SKM-1 treated with dmso at 0.1 percent for 144 hours (cell line): ENCODE measurements at regions not wholly inside any gene's neighbourhood (a gene's known extent, or its start where the extent isn't known, plus 50 kb on each side); places are given as distances from the start of the nearest gene placed in this dataset.
"Not testable (repeated sequence)": the region's sequence is repeated elsewhere in the genome, so short reads cannot be mapped to it uniquely, and the experiment has no call there.

ENCODE experiments used
- DNase-seq: peaks from one replicate; lab custom pipeline; 2025; ENCODE audit not compliant: unreplicated experiment; lab: John Stamatoyannopoulos, UW

DNA sequence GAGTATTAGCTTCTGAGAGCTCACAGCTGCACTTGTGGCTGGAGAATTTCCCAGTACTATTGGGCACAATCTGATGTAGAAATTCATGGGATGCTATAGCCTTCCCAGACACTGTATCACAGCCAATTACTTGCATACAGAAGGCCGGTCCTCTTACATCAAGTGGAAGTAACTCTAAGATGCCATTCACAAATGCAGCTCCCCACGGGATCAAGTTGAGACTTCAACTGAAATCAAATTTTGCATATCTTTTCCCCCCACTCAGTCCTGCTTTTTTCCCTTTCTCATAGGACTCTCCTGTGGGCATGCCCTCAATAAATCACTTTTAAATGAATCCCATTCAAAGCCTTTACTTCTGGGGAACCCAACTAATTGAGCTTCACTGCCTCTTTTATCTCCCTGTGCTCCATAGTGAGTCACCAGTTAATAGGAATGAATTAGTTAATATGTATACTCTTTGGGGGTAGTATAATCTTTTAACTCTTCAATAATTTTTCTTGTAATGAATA is 1970.8 kb downstream of the OLFM4 start:
- no peak for DNase-seq

DNA sequence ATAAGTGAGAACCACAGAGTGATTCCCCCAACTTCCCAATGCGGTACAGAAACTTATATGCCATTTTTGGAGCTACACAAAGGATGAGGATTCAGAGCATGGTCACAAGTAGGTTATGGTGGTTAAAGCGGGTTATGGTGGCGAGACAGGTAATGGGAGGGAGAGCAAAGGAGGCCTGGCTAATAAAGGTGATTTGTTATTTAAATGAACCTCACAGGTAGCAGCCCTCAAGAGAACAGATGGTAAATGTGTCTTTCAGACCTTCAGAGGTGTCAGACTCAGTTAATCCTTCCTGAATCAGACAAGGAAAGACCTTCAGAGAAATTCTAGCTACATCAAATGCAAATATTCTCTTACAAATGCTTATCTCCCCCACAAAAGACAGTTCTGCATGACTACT is 1971.4 kb downstream of the OLFM4 start:
- DNase-seq = no peak

DNA sequence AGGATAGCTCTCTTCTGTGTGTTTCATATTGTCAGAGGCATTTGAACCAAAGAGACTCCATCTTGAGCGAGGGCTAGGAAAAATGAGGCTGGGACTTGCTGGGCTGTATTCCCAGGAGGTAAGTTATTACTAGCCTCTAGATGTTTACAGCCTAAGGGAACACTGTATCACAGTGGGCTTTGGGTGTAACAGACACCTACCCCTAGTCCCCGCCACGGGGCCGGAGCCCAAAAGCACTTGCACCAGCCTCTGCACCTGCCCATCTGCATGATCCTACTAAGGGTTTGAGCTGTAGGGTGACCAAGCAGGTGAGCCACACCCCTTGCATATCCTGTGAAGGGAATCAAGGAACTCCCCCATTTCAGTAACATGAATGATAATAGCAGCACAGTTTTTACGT is 1972.2 kb downstream of the OLFM4 start:
- DNase-seq = no peak

DNA sequence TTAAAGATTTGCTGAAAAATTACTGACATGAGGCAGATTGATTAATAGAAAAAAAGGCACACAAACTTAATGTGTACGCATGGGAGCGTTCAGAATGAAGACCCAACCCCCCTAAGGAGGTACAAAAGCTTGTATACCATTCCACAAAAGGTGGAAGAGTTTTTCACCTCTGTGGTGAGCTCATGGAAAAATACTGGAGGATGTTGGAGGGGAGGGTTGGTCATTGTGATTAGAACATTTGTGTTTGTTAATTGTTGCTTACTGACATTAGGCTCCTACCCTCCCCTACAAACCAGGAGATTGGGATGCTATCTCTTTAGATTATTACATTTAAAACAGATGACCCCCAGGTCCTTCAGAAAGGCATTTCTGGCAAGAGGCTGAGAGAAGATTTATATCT is 1973.3 kb downstream of the OLFM4 start:
- DNase-seq = no peak

DNA sequence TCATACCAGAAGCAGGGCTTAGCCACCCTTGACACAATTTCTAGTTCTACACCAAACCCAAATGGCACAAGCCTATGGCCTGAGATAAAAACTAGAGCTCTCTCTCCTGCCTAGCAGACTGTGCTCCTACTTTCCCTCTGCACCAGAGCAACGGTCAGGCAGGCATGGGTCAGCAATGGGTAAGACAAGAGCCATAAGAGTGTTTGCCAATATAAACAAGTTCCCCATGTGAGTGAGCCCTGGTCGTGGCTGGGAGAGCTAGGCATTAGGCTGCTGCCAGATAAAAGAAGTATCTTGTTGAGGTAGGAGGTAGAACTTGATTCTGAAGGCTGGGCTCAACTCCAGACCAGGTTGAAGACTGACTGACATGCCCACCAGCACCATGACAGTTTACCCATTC is 1979.1 kb downstream of the OLFM4 start:
- DNase-seq = no peak

DNA sequence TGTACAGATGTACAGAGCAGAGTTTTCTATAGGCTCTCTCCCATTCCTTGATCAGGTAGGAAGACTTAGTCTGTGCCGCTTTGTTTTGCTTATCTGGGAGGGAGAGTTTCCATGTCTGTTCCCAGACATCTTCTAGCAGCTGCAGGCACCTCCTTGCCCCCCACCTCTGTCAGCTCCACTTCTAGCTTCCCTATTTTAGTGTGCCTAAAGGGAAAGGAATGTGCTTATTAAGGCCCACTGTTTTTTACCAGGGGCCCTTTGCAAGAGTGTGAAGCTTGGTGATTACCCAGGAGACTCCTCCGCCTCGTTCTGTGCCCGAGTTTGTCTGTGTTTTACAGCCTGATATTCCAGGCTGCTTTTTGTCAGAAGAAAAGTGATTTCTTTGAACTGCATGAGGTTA is 1984.4 kb downstream of the OLFM4 start:
- DNase-seq = no peak

DNA sequence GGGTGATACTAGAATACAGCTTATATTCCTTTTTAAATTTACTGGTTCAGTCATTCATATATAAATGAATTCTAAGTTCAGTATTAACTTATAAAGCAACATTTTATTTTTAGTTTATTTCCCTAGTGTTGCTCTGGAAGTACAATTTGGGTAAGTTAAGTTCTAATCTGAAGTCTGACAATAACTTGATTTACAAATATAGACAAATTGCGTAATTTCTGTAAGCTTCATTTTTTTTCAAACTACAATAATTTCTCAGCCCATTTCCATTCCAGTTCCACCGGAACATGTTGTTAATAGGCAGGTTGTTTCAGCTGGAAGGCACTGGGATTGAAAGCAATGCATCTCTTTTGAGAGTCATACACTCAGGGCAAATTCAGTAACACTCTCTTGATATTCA is 2000.7 kb downstream of the OLFM4 start:
- DNase-seq = no peak

DNA sequence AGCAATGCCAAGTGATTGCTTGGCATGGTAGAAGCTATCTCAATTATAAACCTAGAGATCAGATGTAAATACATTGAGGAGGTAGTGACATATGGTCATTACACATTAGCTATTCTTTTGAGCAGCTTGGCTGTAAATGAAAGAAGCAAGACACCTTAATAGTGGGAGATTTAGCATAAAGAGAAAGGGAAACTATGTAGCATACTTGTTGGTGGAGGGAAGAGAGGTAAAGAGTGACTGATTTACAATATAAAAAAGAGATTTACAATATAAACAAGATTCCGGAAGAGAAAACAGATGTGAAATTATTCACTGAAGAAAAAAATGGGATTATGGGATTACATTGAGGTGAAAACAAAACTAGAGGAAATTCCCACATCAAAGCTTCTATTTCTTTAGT is 2009.6 kb downstream of the OLFM4 start:
- no peak for DNase-seq

DNA sequence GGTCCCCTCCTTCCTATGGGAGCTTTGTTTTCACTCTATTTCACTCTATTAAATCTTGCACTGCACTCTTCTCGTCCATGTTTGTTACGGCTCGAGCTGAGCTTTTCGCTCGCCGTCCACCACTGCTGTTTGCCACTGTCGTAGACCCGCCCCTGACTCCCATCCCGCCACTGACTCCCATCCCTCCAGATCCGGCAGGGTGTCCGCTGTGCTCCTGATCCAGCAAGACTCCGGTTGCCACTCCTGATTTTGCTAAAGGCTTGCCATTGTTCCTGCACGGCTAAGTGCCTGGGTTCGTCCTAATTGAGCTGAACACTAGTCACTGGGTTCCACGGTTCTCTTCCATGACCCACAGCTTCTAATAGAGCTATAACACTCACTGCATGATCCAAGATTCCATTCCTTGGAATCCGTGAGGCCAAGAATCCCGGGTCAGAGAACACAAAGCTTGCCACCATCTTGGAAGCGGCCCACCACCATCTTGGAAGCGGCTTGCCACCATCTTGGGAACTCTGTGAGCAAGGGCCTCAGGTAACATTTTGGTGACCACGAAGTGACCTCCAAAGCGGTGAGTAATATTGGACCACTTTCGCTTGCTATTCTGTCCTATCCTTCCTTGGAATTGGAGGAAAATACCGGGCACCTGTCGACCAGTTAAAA is 2025.4 kb downstream of the OLFM4 start:
- DNase-seq = not testable (repeated sequence)

DNA sequence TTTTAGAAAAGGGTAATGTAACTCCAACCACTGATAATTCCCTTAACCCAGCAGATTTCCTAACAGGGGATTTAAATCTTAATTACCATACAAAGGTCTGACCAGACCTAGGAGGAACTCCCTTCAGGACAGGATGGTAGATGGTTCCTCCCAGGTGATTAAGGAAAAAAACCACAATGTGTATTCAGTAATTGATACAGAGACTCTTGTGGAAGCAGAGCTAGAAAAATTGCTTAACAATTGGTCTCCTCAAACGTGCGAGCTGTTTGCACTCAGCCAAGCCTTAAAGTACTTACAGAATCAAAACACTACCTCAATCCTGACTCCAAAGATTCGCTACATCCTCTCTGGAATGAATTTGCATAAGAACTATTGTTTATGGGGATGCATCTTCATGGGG is 2027.1 kb downstream of the OLFM4 start:
- not testable (repeated sequence) for DNase-seq

DNA sequence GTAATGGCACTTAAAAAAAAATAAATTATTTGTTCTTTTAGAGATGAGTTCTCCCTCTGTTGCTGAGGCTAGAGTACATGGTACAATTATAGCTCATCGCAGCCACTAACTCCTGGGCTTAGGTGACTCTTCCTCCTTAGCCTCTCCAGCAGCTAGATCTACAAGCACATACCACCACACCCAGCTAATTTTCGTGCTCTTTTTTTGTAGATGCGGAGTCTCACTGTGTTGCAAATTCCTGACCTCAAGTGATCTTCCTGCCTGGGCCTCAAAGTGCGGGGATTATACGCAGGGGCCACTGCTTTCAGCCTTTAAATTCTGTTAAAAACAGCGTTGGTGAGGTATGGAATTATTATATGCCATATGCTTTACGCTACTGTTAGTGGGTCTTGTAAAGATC is 2034.0 kb downstream of the OLFM4 start:
- DNase-seq = no peak

DNA sequence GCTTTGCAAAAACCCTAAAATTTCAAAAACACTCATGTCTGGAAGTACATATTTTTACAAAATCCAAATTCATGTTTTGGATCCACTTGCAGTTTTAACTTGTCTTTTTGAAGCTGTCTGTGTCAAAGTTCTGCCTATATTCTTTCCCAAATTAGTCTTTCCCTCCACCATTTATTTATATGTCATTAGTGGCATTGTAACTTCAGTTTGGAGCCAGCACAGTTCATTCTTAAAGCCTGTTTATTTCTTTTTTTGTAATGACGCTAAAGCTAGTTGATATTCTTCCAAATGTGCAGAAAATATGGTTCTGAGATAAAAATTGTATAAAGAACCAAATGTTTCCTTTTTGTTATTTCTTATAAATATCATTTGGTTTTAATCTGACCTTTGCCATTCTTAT is 2039.3 kb downstream of the OLFM4 start:
- no peak for DNase-seq

DNA sequence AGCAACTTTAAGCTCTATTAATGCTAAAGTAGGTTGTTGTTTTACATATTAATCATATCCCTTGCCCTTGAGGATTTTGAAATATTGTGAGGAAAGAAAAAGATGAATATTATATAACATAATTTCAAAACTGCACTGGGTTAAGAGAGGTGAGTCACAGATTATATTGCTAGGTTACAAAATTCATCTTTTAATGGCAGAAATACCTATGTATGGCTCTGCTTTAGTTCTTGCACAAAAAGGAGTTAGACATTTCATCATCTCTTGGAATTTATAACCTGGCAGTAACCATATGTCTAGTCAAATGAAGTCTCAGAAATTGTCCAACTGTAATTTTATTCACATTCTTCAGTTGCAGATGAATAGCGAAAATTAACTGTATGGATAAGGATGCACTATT is 2041.1 kb downstream of the OLFM4 start:
- no peak for DNase-seq

DNA sequence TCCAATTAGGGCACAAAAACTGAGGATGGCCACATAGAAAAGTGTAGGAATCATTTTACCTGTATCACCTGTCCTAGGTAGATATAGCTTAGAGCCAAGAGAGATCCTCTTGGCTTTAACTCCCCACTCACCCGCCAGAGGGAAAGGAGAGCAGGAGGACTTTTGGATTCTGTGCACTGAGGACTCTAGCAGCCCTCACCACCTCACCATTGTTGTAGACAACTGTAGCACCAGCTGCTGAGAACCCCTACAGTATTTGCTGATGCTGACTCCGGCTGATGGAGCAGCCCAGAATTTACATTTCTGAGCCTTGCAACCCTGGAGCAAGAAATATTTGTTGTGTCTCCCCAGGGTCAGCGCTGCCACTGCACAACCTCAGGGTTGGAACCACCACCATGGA is 2044.4 kb downstream of the OLFM4 start:
- no peak for DNase-seq

DNA sequence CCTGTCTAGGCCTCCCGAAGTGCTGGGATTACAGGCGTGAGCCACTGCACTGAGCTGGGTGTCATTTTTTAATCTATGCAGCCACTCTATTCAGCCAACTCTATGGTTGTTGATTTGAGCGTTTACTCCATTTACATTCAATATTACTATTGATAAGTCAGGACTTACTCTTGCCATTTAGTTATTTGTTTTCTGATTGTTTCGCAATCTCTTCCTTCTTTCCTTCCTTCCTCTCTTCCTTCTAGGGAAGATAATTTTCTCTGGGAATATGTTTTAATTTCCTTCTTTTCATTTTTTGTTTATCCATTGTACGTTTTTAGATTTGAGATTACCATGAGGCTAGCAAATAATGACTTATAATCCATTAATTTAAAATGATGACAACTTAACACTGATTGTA is 2056.0 kb downstream of the OLFM4 start:
- DNase-seq = no peak

DNA sequence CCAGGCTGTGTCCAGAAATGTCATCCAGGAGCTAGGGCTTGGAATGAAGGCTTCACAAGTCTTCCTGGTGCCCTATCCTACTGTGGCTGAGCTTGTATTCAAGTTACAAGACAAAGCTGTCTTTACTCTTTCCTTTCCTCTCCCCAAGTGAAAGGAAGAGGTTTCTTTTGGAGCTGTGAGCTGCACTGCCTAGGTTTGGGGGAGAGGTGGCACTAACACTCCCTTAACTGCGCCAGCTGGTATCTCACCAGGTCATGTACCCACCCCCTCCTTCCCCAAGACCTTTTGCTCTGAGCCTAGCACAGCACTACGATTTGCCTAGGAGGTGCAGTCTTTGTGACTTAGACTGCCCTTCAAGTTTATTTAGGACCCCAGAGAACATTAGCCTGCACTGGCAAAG is 2053.6 kb upstream of the PRR20A start:
- DNase-seq = no peak

DNA sequence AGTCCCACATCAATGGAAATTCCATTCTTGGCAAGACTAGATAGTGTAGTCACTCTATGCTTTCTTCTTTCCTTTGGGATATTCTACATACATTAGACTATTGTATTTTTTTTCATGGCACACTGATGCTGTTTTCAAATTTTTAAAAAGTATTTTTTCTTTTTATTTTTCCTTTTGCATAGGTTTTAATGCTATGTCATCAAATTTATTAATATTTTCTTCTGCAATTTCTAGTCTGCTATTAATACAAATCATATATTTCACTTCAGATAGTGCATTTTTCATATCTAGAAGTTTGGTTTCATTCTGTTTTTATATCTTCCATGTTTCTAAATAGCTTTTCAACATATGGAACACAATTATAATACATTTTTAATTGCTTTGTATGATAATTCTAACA is 2050.1 kb upstream of the PRR20A start:
- no peak for DNase-seq

DNA sequence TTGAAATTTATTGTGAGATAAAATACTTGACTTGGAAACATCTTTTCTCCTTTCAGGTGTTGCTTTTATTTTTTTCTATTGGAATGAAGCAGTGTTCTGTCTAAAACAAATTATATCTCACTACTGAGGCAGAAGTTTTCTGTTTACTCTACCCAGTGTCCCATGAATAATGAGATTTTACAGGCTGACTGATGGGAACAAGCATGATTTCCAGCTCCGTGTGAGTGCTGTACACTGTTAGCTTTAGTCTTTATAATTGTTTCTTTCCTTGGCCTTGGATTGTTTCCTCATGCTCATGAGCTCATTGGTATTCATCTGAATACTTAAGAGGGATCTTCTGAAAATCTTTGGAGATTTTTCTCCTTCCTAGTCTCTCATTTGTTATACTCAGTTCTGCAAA is 2049.5 kb upstream of the PRR20A start:
- no peak for DNase-seq

DNA sequence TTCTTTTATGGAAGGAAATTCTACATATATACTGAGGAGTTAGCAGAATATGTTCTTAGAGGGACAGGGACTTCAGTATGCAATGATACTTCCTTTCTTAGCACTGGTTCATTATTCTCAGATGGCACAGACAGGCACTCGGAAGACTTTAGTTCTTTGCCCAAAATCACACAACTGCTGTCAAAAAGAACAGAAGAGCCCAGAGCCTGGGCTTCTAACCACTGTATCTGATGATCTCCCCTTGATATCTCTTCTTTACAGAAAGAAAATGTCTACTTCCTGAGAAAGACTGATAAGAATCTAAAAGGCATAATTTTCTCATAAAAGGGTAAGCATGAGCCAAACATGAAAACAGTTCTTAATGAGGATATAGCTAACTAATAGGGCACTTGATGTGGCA is 2034.2 kb upstream of the PRR20A start:
- DNase-seq = no peak

DNA sequence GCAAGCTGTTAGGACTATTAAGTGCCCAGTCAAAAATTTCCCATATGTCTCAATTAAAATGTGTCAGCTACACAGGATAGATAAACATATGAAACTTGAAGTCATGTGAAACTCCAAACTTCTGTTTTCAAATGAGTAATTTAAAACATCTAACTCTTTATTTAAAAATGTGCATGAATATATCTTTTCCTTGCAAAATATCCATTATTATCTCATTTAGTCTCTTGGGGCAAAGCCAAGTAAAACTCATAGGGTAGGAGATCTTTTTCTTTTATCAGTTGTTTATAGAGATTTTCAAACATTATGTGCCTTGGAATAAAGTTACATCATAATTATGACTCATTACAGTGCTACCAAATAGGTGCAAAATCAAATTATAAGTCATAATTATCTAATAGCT is 2020.1 kb upstream of the PRR20A start:
- no peak for DNase-seq

DNA sequence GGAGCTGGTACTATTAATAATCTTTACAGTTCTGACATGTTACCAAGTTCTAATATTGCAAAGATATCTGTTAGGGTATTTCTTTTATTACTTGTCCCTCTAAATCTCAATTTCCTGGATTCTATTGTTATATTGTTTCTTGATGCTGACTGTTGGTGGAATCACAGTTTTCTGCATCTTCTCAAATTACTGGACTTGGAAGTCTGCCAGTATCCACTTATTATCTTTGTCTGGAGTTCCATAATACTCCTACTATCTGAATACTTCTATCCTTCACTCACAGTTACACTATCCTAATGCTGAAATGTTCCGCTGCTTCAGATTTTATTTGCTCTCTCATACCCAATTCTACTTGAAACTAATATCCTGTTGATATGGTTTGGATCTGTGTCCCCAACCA is 1985.7 kb upstream of the PRR20A start:
- DNase-seq = no peak

DNA sequence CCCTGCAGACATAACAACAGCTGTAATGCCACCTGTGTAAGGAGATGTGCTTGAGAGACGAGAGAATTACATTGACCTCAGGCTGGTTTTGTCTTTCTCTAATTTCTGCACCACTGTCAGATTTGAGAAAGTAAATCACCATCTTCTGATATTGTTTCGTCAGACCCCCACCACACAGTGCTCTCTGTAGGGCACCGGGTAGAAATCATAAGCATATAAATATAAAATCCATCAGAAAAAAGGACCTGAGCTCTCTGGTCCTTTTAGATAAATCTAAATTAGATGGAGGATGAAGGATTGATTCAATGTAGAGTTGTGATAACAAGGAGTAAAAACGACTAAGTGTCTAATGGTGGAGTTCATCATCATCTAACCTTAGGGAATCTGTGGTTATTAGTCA is 1981.0 kb upstream of the PRR20A start:
- no peak for DNase-seq

DNA sequence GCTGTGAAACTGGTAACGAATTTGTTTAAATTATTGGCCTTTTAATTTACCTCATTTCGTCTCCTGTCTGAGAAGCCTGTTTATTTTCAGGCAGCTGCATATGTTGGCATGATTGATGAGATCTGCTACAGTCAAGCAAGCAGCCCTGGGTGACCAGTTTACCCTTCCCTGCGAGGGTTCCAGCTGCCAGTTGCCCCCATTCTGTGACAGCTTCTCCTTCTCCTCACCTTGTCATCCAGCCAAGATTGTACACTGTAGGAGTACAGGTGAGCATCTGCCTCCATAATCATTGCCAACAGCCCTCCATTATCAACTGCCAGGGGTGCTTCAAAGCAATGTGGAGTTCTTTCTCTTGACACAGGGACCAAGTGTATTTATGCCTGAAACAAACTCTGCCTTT is 1979.9 kb upstream of the PRR20A start:
- DNase-seq = no peak
